GM12872 (cell line): ENCODE measurements at regions not wholly inside any gene's neighbourhood (a gene's known extent, or its start where the extent isn't known, plus 50 kb on each side); places are given as distances from the start of the nearest gene placed in this dataset.

Experiments
- CTCF ChIP-seq: IDR thresholded peaks from 3 replicates; pipeline ENCODE4 v1.5.1; 2011; ENCODE audit warnings: low read depth, mild to moderate bottlenecking, low read length, moderate library complexity; ENCODE audit not compliant: insufficient read depth

- TF ChIP-seq CTCF, result no peak
Observed at GRCh38 chr9:26768145-26768544, 124.5 kb downstream of the CAAP1 start.

GRCh38 chr9:26760675-26761074 lies 131.9 kb downstream of the CAAP1 start:
- TF ChIP-seq CTCF, result no peak

GRCh38 chr9:26758655-26759054 lies 133.9 kb downstream of the CAAP1 start:
- TF ChIP-seq CTCF, result no peak

- no peak for TF ChIP-seq CTCF
Observed at GRCh38 chr9:26756881-26757280, 135.7 kb downstream of the CAAP1 start.

- TF ChIP-seq CTCF, result no peak
Observed at GRCh38 chr9:26755476-26755875, 137.1 kb downstream of the CAAP1 start.

GRCh38 chr9:26754509-26755164 lies 138.0 kb downstream of the CAAP1 start:
- TF ChIP-seq CTCF, result no peak

- no peak for TF ChIP-seq CTCF
Observed at GRCh38 chr9:26753971-26754370, 138.6 kb downstream of the CAAP1 start.

GRCh38 chr9:26750162-26750561 lies 142.4 kb downstream of the CAAP1 start:
- no peak for TF ChIP-seq CTCF
